OCI-LY1 (cell line): ENCODE measurements at regions not wholly inside any gene's neighbourhood (a gene's known extent, or its start where the extent isn't known, plus 50 kb on each side); places are given as distances from the start of the nearest gene placed in this dataset.

Experiments
- H2AFZ ChIP-seq: fragments of 200-600 bp; sonication (generic), shearing (Covaris generic); 2 replicates; pipeline ENCODE4 v1.6.0; 2014; ENCODE audit warnings: antibody characterized with exemption, mild to moderate bottlenecking, low read length
- H3F3A ChIP-seq: fragments of 200-600 bp; sonication (generic), shearing (Covaris generic); 2 replicates; pipeline ENCODE4 v1.6.0; 2014; ENCODE audit warnings: mild to moderate bottlenecking, antibody characterized with exemption, low read length, moderate library complexity; ENCODE audit not compliant: insufficient read depth
- H3K27ac ChIP-seq: fragments of 200-600 bp; sonication (generic); 2 replicates; pipeline ENCODE4 v1.5.1; 2014; ENCODE audit warnings: low read length, mixed run types, mild to moderate bottlenecking, low read depth; ENCODE audit not compliant: poor library complexity, severe bottlenecking
- H3K27me3 ChIP-seq: fragments of 200-600 bp; sonication (generic); 2 replicates; pipeline ENCODE4 v1.6.0; 2014; ENCODE audit warnings: antibody characterized with exemption, mild to moderate bottlenecking, low read length, moderate library complexity; ENCODE audit not compliant: insufficient read depth
- H3K36me3 ChIP-seq: fragments of 200-600 bp; sonication (generic); 2 replicates; pipeline ENCODE4 v1.6.1; 2014; ENCODE audit warnings: mild to moderate bottlenecking, antibody characterized with exemption, low read length, moderate library complexity, mixed read lengths; ENCODE audit not compliant: insufficient read depth
- H3K4me1 ChIP-seq: fragments of 200-600 bp; sonication (generic); 2 replicates; pipeline ENCODE4 v1.5.1; 2014; ENCODE audit warnings: mild to moderate bottlenecking, low read length, moderate library complexity; ENCODE audit not compliant: insufficient read depth, severe bottlenecking
- H3K4me2 ChIP-seq: fragments of 200-600 bp; sonication (generic), shearing (Covaris generic); 2 replicates; pipeline ENCODE4 v1.6.1; 2014; ENCODE audit warnings: low read length
- H3K4me3 ChIP-seq: fragments of 200-600 bp; sonication (generic); 2 replicates; pipeline ENCODE4 v1.5.1; 2014; ENCODE audit warnings: low read length, low read depth, mild to moderate bottlenecking, mixed read lengths; ENCODE audit not compliant: poor library complexity, severe bottlenecking
- H3K79me2 ChIP-seq: fragments of 200-600 bp; shearing (Covaris generic); 2 replicates; pipeline ENCODE4 v1.6.1; 2016; ENCODE audit warnings: mixed run types, low read length, mixed read lengths; ENCODE audit not compliant: insufficient read depth
- H3K9ac ChIP-seq: fragments of 200-600 bp; sonication (generic), shearing (Covaris generic); 2 replicates; pipeline ENCODE4 v1.6.1; 2014; ENCODE audit warnings: mild to moderate bottlenecking, low read length, mixed read lengths
- H3K9me2 ChIP-seq: fragments of 200-600 bp; sonication (generic), shearing (Covaris generic); 2 replicates; pipeline ENCODE4 v1.6.1; 2014; ENCODE audit warnings: low read depth, mild to moderate bottlenecking, low read length, mixed read lengths
- H3K9me3 ChIP-seq: fragments of 200-600 bp; shearing (Covaris generic); 2 replicates; pipeline ENCODE4 v1.6.1; 2014; ENCODE audit warnings: low read length, mixed read lengths
- H4K20me1 ChIP-seq: fragments of 200-600 bp; sonication (generic), shearing (Covaris generic); 2 replicates; pipeline ENCODE4 v1.6.0; 2016; ENCODE audit warnings: mild to moderate bottlenecking, low read length; ENCODE audit not compliant: insufficient read depth
- CTCF ChIP-seq: fragments of 200-600 bp; sonication (generic), shearing (Covaris generic); IDR thresholded peaks from 2 replicates; pipeline ENCODE4 v1.5.1; 2017; ENCODE audit warnings: mild to moderate bottlenecking, antibody characterized with exemption, low read length, moderate library complexity, mixed read lengths
- EZH2 ChIP-seq: fragments of 200-600 bp; sonication (generic), shearing (Covaris generic); IDR thresholded peaks from 2 replicates; pipeline ENCODE4 v1.8.0; 2017; ENCODE audit warnings: borderline replicate concordance, mixed run types, mild to moderate bottlenecking, antibody characterized with exemption, low read length, moderate library complexity, mixed read lengths

DNA sequence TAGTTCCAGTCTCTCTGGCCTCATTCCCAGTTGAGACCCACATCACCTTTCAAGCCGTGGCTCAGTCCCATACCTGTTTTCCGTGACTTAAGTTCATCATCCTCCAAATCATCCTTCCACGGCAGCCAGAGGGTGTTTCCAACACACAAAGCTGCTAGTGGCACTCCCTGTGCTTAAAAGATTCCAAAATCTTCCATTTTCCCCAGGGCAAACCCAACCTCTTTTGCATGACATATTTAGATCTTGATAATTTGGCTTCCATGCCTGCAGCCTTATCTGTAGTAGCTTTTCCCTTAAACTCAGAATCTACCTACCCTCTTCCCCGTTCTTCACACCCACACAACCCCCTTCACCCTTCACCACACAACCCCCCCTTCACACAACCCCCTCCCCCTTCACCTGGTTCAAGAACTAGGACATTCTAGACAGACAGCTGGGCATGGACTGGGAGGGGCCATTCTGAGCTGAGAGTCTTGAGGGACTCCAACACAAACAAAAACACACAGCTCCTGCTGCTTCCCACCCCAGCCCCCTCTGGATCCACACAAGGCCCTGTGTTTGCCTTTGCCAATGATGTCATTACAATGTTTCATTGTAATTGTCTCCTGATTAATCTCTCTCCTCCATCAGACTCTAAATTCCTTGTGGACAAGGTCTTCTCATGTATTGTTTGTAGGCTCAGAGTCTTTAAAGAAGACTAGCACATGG lies 268.2 kb downstream of the SH3GL2 start:
- no peaks in the 10 kb centered on the region for H3K9me2 ChIP-seq

DNA sequence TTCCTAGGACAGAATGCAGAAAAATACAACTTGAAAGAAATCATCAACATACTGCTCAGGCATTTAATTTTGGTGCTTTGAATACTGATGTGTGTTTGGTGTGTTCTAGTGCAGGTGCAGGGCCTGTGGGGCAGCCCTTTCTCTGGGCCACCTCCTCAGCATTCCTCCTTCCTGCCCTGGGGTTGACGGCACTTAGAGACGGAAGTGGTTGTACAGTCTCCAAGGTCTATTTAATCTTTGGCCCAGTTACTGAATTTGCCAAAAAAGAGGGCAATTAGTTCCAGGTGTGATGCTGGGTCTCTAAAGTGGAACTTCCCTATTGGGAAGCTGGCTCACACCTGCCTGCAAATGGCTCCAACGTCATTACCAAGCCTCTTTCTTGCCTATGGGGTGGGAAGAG lies 269.0 kb downstream of the SH3GL2 start:
- Histone ChIP-seq H3K79me2 (no peaks in the 10 kb centered on the region), H4K20me1 (no peaks in the 10 kb centered on the region), H3F3A (no peaks in the 10 kb centered on the region), H3K4me2 (no peak overlapping the region), H3K9me2 (no peaks in the 10 kb centered on the region), H3K9ac (no peak overlapping the region), H3K27ac (no peak overlapping the region), H3K36me3 (no peaks in the 10 kb centered on the region), H3K9me3 (no peaks in the 10 kb centered on the region), H2AFZ (no peak overlapping the region), H3K27me3 (no peaks in the 10 kb centered on the region), H3K4me3 (no peak overlapping the region), H3K4me1 (no peaks in the 10 kb centered on the region)
- TF ChIP-seq CTCF (no peak), EZH2 (no peak)

More for the DNA sequence above, 268.2 kb downstream of the SH3GL2 start:
- Histone ChIP-seq H3K4me2 (no peak overlapping the region), H3K9me3 (no peaks in the 10 kb centered on the region), H3K4me3 (no peak overlapping the region), H4K20me1 (no peaks in the 10 kb centered on the region), H3F3A (no peaks in the 10 kb centered on the region), H3K27ac (no peak overlapping the region), H3K4me1 (no peaks in the 10 kb centered on the region), H3K36me3 (no peaks in the 10 kb centered on the region), H3K79me2 (no peaks in the 10 kb centered on the region), H3K27me3 (no peaks in the 10 kb centered on the region), H3K9ac (no peak overlapping the region), H2AFZ (no peak overlapping the region)
- TF ChIP-seq CTCF (no peak), EZH2 (no peak)

DNA sequence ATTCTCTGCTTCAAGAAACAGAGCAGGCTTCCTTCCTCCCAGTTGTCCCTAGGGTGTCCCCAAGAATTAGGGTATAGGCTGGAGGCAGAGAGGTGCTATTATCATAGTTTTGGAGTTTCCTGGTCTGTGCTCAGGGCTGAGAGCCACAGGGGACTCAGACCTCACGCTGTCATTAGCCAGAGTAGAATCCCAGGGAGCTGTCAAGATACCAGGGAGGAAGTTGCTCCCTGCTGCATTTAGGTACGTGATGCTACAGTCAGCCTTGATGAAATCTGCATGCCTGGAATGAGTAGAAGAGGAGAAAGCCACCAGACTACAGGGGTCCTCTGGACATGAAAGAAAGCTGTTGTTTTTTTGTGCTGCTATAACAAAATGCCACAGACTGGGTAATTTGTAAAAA lies 273.2 kb downstream of the SH3GL2 start:
- no peaks in the 10 kb centered on the region for H3K36me3 ChIP-seq
- no peaks in the 10 kb centered on the region for H3K79me2 ChIP-seq

More for the DNA sequence above, 273.2 kb downstream of the SH3GL2 start:
- Histone ChIP-seq H3K27ac (no peak overlapping the region), H3K4me1 (no peaks in the 10 kb centered on the region), H4K20me1 (no peaks in the 10 kb centered on the region), H3K4me3 (no peak overlapping the region), H3K9me2 (no peaks in the 10 kb centered on the region), H3K9ac (no peak overlapping the region), H3K27me3 (no peaks in the 10 kb centered on the region), H2AFZ (no peak overlapping the region), H3K9me3 (no peaks in the 10 kb centered on the region), H3F3A (no peaks in the 10 kb centered on the region), H3K4me2 (no peak overlapping the region)
- TF ChIP-seq CTCF, result no peak
- TF ChIP-seq EZH2, result no peak
